Left ventricle myocardium inferior (tissue), 1 donor: ENCODE measurements at regions not wholly inside any gene's neighbourhood (a gene's known extent, or its start where the extent isn't known, plus 50 kb on each side); places are given as distances from the start of the nearest gene placed in this dataset.

Experiments
- DNase-seq: peaks from one replicate; pipeline ENCODE4 v3.0.0-alpha.2; 2020
- H3K27ac ChIP-seq: fragments of 200-600 bp; replicated peaks from 2 replicates; pipeline ENCODE4 v1.8.0; 2021
- H3K27me3 ChIP-seq: fragments of 200-600 bp; 2 replicates; pipeline ENCODE4 v1.8.0; 2021; ENCODE audit warnings: low read depth
- H3K36me3 ChIP-seq: fragments of 200-600 bp; 2 replicates; pipeline ENCODE4 v1.8.0; 2021
- H3K4me1 ChIP-seq: fragments of 200-600 bp; 2 replicates; pipeline ENCODE4 v1.8.0; 2021
- H3K4me3 ChIP-seq: fragments of 200-600 bp; 2 replicates; pipeline ENCODE4 v1.8.0; 2021; ENCODE audit warnings: mild to moderate bottlenecking, moderate library complexity
- H3K9me3 ChIP-seq: fragments of 200-600 bp; replicated peaks from 2 replicates; pipeline ENCODE4 v1.8.0; 2021
- intact Hi-C: fragments of 100-400 bp; cut with micrococcal nuclease; formaldehyde crosslinking; loops from one replicate; pipeline ENCODE4 v1.11.0; 2022
- TF ChIP-seq, protein P1 (sequence below): fragments of 200-600 bp; IDR thresholded peaks from 2 replicates; pipeline ENCODE4 v1.8.0; 2021; ENCODE audit warnings: antibody characterized with exemption, mild to moderate bottlenecking, borderline replicate concordance
- donor health status: DM: no; HTN: yes; CAD: no; lungs with severe emphysema.

DNA sequence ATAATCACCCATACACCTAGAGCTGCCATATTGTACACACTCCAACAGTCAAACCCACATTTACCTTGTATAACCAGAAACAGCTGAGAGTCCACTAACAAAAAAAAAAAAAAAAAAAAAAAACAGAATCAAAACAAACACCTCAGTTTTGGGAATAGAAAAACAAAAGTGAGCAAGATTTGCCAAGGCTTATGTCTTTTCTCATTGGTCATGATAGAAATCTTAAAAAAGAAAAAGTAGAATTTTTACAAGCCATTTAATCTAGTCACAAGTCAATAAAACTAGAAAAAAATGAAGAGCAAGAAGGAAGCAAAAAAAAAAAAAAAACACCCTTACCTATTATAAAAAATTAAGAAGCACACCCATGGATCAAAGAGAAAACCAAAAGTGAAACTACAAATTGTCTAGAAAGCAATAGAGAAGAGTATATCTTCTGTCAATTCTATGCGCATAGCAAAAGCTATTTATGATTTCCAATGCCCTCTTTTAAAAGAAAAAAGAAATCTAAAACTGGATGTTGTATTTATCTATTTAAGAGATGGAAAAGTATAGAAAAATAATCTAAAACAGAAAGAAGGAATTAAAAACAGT lies 113.2 kb upstream of the GALNT2 start:
- Histone ChIP-seq H3K4me1 (no peaks in the 10 kb centered on the region), H3K9me3 (no peaks in the 10 kb centered on the region), H3K36me3 (no peaks in the 10 kb centered on the region), H3K4me3 (no peak overlapping the region), H3K27ac (no peak overlapping the region), H3K27me3 (no peaks in the 10 kb centered on the region)
- TF ChIP-seq, protein P1, sequence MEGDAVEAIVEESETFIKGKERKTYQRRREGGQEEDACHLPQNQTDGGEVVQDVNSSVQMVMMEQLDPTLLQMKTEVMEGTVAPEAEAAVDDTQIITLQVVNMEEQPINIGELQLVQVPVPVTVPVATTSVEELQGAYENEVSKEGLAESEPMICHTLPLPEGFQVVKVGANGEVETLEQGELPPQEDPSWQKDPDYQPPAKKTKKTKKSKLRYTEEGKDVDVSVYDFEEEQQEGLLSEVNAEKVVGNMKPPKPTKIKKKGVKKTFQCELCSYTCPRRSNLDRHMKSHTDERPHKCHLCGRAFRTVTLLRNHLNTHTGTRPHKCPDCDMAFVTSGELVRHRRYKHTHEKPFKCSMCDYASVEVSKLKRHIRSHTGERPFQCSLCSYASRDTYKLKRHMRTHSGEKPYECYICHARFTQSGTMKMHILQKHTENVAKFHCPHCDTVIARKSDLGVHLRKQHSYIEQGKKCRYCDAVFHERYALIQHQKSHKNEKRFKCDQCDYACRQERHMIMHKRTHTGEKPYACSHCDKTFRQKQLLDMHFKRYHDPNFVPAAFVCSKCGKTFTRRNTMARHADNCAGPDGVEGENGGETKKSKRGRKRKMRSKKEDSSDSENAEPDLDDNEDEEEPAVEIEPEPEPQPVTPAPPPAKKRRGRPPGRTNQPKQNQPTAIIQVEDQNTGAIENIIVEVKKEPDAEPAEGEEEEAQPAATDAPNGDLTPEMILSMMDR, result no peak
- intact Hi-C loops, result no loop called here
- DNase-seq, result no peak

DNA sequence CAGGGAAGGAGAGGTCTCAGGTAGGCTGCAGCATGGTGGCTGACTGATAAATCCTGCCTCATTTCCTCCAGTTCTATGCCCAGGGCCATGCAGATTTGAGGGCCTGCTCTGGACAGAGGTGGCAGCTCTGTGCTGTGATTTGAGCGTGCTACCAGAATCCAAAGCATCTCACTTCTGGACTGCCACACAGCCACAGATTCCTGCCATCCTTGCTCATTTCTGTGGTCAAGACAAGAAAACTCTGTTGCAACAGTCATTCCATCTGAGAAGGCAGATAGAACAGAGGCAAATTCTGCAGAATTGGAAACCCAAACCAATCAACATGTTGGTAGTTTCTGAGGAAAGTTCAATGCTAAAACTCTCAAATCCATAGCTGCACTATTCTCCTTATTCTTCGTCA lies 102.8 kb upstream of the GALNT2 start:
- H3K4me3 ChIP-seq, result no peak overlapping the region
- H3K27ac ChIP-seq, result no peak overlapping the region
- no peak for DNase-seq
- no peaks in the 10 kb centered on the region for H3K36me3 ChIP-seq
- TF ChIP-seq, protein P1, result no peak
- no peaks in the 10 kb centered on the region for H3K9me3 ChIP-seq
- intact Hi-C loops, result no loop called here
- H3K4me1 ChIP-seq, result no peaks in the 10 kb centered on the region
- peaks cover 24% of the 10 kb centered on the region for H3K27me3 ChIP-seq

DNA sequence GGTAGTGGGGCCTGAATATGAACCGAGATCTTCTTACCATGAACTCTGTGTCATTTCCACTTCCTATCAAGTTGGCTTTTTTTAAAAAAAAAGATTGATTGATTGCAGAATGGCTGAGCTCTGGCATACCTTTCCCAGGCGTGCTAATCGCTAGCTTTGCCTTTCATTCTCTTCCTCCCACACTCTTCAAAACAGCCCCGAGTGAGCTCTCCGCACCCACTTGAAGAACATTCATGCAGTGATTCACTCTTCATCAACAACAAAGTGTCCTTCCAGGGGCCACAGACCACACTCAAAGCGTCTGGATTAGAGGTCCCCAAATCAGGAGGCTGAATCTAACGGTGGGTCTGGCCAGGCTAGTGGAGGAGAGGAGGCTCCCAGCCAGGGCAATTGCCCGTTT lies 96.3 kb upstream of the GALNT2 start:
- Histone ChIP-seq H3K4me3 (no peak overlapping the region), H3K9me3 (peaks cover 6% of the 10 kb centered on the region), H3K27me3 (peaks cover 10% of the 10 kb centered on the region), H3K4me1 (no peaks in the 10 kb centered on the region), H3K36me3 (no peaks in the 10 kb centered on the region), H3K27ac (no peak overlapping the region)
- TF ChIP-seq, protein P1, result no peak
- DNase-seq, result no peak
- intact Hi-C loops, result no loop called here

DNA sequence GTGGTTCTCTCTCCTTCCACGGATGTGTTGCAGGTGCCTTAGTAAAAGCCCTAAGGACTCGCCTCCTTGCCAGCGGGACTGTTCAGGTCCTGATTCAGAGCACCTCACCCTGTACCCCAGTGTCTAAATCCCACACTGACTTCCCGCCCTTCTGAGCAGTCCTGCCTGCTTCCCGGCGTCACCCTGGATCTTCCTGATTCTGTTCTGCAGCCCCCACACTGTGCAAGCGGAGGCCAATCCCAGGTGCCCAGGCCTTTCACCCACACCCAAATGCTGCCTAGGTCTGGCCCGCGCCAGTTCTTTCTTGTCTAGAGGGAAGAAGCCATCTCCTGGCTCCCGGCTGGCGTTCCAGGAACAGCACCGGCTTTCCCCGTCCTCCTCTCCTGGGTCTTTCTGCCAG lies 95.9 kb upstream of the GALNT2 start:
- H3K27me3 ChIP-seq, result peaks cover 5% of the 10 kb centered on the region
- DNase-seq, result no peak
- TF ChIP-seq, protein P1, result no peak
- H3K36me3 ChIP-seq, result no peaks in the 10 kb centered on the region
- intact Hi-C loops, result no loop called here
- no peaks in the 10 kb centered on the region for H3K4me1 ChIP-seq
- H3K4me3 ChIP-seq, result no peak overlapping the region
- peaks cover 10% of the 10 kb centered on the region for H3K9me3 ChIP-seq
- no peak overlapping the region for H3K27ac ChIP-seq

DNA sequence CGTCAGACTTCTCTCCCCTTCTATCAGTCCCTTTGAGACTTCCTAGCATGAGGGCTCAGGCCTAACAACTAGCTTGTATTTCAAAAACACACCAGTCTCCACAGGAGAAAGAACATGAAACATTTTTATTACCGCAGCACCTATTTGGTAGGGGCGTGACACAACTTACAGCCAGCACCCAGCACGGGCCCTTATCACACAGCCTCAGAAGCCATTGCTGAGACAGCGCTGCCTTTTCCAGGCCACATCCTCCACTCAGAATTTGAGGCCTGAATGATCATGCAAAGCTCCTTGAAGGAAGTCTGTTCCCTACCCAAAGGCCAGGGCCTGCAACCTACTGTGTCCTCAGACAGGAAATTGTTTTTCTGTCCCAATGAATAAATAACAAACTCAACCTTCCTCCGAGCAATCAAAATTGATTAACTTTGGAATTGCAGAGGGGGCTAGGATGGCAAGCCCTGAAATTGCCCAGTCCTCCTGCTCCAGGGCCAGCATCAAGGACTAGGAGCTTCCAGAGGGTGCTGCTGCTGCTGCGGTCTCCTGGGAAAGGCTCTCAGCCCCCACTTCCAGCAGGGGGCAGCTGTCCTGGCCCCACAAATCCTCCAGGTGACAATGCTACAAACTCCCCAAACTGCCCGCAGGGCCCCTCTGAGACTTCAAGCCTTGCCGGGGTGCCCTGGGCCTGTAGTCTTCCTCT lies 94.3 kb upstream of the GALNT2 start:
- H3K27me3 ChIP-seq, result no peaks in the 10 kb centered on the region
- H3K36me3 ChIP-seq, result no peaks in the 10 kb centered on the region
- no peak overlapping the region for H3K27ac ChIP-seq
- intact Hi-C loops, result no loop called here
- H3K4me3 ChIP-seq, result no peak overlapping the region
- H3K4me1 ChIP-seq, result no peaks in the 10 kb centered on the region
- DNase-seq, result no peak
- TF ChIP-seq, protein P1, result peak; percentile 40
- peaks cover 26% of the 10 kb centered on the region for H3K9me3 ChIP-seq
